Erythroblast (primary cell): ENCODE measurements at regions not wholly inside any gene's neighbourhood (a gene's known extent, or its start where the extent isn't known, plus 50 kb on each side); places are given as distances from the start of the nearest gene placed in this dataset.
A peak's percentile ranks its signal among the peaks of the same experiment; 100 is the strongest.
"Not testable (repeated sequence)": the region's sequence is repeated elsewhere in the genome, so short reads cannot be mapped to it uniquely, and the experiment has no call there.

ENCODE experiments used
- DNase-seq, 2 experiments: peaks; one replicate each; lab custom pipeline; 2025; lab: John Stamatoyannopoulos, UW
- GATA1 ChIP-seq: IDR thresholded peaks from 2 replicates; pipeline ENCODE4 v1.6.1; 2011; ENCODE audit warnings: low read depth, mild to moderate bottlenecking, control low read depth, low read length, moderate library complexity
- POLR2A ChIP-seq: IDR thresholded peaks from 2 replicates; pipeline ENCODE4 v1.6.1; 2011; ENCODE audit warnings: mild to moderate bottlenecking, low read length

GRCh38 chr7:17396692-17397091 lies 98.2 kb downstream of the AHR start:
- TF ChIP-seq POLR2A, result no peak
- no peak for TF ChIP-seq GATA1
- no peak for DNase-seq

- DNase-seq, result no peak
- TF ChIP-seq GATA1 (no peak), POLR2A (no peak)
Measured at GRCh38 chr7:17401791-17402627, 103.6 kb downstream of the AHR start.

DNA sequence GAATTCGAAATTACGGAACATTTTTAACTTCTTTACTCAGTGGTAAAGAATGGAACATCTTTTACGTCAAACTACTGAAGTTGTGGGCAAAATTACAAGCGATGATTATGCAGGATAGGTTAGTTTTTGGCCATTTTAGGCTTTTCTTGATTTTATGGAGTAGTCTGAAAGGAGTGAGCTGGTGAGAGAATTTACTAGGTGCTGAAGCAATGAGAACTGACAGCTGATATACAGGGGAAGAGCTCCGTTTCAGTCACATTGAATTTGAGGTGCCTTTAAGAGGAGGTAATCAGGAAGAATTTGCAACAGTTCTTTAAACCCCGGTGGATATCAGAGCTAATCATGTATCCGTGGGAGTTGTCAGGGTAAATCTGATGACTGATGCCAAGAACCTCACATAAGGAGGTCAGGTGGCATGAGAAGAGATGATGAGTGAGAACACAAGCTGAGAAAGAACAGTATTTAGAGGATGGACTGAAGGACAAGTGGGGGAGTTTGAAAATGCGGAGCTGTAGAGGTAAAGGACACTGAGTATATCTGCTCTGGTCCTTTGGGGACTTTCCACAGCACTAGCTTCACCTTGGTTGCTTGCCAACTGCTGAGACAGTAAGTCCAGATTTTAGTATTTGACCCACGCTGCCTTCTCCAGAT lies 104.3 kb downstream of the AHR start:
- TF ChIP-seq GATA1 (no peak), POLR2A (no peak)
- DNase-seq, result no peak

DNA sequence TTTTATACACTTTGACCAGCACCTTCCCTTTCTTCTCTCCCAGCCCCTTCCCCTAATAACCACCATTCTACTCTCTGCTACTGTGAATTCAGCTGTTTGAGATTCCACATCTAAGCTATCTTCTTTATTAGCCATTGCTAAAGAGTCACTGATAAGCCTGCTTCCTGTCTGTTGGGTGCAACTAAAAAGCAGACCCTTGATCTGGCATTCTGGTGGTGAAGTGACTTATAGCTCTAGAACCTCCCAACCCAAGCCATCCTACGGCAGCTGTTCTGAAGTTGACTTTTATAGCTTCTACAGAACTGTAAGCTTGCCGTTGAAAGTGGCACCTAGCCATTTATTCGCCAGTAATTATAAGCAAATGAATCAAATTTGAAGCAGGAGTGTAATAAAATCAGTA lies 105.6 kb downstream of the AHR start:
- DNase-seq, result no peak

DNA sequence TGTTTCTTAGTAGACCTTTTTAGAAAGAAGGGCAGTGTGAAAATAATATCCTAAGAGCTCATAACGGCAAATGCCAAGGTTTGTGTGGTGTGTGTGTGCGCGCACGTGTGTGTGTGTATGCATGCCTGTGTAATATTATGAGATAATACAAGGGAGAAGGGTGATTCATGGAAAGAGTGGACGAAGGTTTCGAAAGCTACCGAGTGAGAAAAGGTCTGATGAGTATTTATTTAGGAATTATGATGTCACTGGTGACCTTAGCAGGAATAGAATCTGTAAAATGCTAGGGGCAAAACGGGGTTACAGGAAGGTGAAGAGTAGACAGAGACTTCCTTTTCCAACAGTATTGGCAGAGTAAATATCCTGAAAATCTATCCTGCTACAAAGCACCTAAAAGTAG lies 107.3 kb downstream of the AHR start:
- TF ChIP-seq POLR2A, result no peak
- TF ChIP-seq GATA1, result no peak
- no peak for DNase-seq

More for the DNA sequence above, 105.6 kb downstream of the AHR start:
- TF ChIP-seq GATA1, result no peak
- no peak for TF ChIP-seq POLR2A

DNA sequence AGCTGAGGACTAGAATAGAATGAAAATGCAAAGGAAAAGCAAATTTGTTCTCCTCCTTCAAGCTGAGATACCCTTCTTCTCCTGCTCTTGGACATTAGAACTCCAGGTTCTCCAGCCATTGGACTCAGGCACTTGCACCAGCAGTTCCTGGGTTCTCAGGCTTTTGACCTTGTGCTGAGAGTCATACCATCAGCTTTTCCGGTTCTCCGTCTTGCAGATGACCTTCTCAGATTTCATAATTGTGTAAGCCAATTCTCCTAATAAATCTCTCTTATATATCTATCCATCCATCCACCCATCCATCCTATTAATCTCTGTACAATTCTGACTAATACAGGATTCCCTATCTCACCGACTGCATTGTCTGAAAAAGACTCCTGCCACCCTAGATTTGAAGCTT lies 108.3 kb downstream of the AHR start:
- TF ChIP-seq POLR2A (no peak), GATA1 (no peak)
- no peak for DNase-seq

GRCh38 chr7:17407229-17407628 lies 108.8 kb downstream of the AHR start:
- no peak for DNase-seq

DNA sequence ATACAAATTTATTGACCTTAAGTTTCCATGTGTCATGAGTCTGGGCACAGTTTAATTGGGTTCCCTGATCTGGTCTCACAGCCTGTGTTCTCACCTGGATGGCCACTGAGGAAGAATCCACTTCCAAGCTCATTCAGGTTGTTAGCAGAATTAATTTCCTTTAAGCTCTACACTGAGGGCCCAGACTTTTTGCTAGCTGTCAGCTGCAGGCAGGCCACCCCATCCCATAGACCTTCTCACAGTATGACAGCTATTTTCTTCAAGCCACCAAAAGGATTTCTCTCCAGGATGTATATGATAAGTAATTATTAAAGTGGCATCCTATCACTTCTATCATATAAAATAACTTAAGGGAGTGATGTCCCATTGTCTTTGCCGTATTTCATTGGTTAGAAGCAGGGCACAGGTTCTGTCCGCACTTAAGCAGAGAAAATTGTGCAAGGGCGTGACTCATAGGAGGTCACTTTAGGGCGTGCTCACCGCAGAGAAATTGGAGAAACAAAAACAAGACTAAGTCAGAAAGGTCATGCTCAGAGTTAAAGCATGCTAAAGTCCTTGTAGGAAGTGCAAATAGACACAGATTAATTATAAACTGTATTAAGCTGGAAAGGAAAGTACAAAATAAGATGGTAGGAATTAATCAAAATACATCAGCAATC lies 109.9 kb downstream of the AHR start:
- DNase-seq, result peak; percentile 1 to 2

More at GRCh38 chr7:17407229-17407628, 108.8 kb downstream of the AHR start:
- TF ChIP-seq POLR2A (no peak), GATA1 (no peak)

DNA sequence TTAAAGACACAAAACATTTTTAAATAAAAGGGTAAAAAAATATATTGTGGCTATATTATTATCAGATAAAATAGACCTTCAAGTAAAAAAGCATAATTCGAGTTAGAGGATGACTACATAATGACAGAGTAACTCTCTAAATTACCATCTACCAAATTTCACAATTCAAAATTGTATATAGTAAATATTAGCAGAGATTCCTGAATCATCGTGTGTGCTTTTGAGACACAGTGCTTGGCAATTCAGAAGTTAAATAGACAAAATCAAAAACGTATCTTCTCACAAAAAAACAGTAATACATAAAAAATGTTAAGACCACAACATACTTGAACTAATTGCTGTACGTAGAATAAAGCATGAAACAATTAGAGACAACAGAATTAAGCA lies 110.4 kb downstream of the AHR start:
- DNase-seq, result no peak

More for the DNA sequence above, 109.9 kb downstream of the AHR start:
- TF ChIP-seq GATA1 (no peak), POLR2A (no peak)

DNA sequence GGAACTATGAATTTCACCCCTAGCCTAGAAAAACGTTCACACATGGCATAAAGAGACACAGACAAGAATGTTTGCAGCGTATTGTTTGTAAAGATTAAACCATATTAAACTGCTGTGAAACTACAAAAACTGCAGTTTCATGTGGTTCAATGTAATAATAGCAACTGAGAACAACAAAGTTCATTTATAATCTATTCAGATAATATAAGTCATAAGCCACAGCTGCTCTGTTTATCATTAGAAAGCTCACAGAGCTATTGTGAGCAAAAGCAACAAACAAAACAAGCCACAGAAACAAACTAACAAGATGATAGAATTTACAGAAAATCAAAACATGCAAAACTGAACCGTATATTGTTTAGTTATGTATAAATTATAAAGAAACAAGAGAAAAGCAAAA lies 113.5 kb downstream of the AHR start:
- no peak for TF ChIP-seq GATA1
- no peak for TF ChIP-seq POLR2A
- no peak for DNase-seq

More for the DNA sequence above, 110.4 kb downstream of the AHR start:
- TF ChIP-seq GATA1, result no peak

GRCh38 chr7:17412883-17413282 lies 114.4 kb downstream of the AHR start:
- no peak for TF ChIP-seq GATA1
- no peak for TF ChIP-seq POLR2A
- DNase-seq, result no peak

DNA sequence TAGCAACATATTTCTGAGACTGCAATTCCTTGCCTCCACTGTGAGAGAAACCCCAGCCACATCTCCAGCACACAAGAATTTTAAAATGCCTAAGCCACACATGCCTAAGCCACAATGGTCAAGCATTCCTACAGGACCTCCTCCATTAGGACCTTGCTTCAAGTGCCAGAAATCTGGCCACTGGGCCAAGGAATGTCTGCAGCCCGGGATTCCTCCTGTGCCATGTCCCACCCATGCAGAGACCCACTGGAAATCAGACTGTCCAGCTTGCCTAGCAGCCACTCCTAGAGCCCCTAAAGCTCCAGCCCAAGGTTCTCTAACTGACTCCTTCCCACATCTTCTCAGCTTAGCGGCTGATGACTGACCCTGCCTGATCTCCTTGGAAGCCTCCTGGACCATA lies 117.5 kb downstream of the AHR start:
- TF ChIP-seq GATA1, result no peak
- TF ChIP-seq POLR2A, result no peak
- no peak for DNase-seq

DNA sequence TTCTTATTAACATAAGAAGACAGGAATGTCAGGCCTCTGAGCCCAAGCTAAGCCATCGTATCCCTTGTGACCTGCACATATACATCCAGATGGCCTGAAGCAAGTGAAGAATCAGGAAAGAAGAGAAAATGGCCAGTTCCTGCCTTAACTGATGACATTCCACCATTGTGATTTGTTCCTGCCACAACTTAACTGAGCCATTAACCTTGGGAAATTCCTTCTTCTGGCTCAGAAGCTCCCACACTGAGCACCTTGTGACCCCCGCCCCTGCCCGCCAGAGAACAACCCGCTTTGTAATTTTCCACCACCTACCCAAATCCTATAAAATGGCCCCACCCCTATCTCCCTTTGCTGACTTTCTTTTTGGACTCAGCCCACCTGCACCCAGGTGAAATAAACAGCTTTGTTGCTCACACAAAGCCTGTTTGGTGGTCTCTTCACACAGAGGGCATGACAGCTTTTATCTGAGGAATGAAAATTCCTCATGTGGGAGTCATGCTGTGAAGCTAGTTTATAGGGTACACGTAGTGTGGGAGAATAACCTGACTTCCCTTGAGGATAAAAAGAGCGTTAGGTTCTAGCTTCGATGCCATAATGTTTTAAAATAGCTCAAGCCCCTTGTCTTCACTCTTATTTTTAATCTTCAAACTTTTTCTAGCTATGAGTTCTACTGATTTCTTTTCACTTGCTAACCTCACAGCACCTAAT lies 122.0 kb downstream of the AHR start:
- not testable (repeated sequence) for DNase-seq

GRCh38 chr7:17421941-17422340 lies 123.5 kb downstream of the AHR start:
- DNase-seq, result no peak
- TF ChIP-seq GATA1, result no peak
- TF ChIP-seq POLR2A, result no peak
